Smooth muscle cell (in vitro differentiated cells): ENCODE measurements at regions not wholly inside any gene's neighbourhood (a gene's known extent, or its start where the extent isn't known, plus 50 kb on each side); places are given as distances from the start of the nearest gene placed in this dataset.

Source experiments
- DNase-seq: peaks from one replicate; lab custom pipeline; 2025; ENCODE audit not compliant: unreplicated experiment; lab: John Stamatoyannopoulos, UW
- H2AFZ ChIP-seq: fragments of 200-600 bp; sonication (generic); 2 replicates; pipeline ENCODE4 v1.6.0; 2016; ENCODE audit warnings: antibody characterized with exemption, low read depth, mild to moderate bottlenecking
- H3F3A ChIP-seq: fragments of 200-600 bp; sonication (generic); 2 replicates; pipeline ENCODE4 v1.6.0; 2017; ENCODE audit warnings: antibody characterized with exemption, low read depth
- H3K27ac ChIP-seq: fragments of 200-600 bp; sonication (generic); 2 replicates; pipeline ENCODE4 v1.5.1; 2016; ENCODE audit warnings: low read depth, mild to moderate bottlenecking
- H3K27me3 ChIP-seq: fragments of 200-600 bp; sonication (generic); 2 replicates; pipeline ENCODE4 v1.6.1; 2016; ENCODE audit warnings: low read depth, mild to moderate bottlenecking
- H3K36me3 ChIP-seq: fragments of 200-600 bp; sonication (generic); 2 replicates; pipeline ENCODE4 v1.5.1; 2016; ENCODE audit warnings: low read depth
- H3K4me1 ChIP-seq: fragments of 200-600 bp; sonication (generic); 2 replicates; pipeline ENCODE4 v1.5.1; 2016; ENCODE audit warnings: low read depth
- H3K4me2 ChIP-seq: fragments of 200-600 bp; sonication (generic); 2 replicates; pipeline ENCODE4 v1.6.0; 2016; ENCODE audit warnings: mild to moderate bottlenecking
- H3K4me3 ChIP-seq: fragments of 200-600 bp; sonication (generic); 2 replicates; pipeline ENCODE4 v1.5.1; 2016; ENCODE audit warnings: mild to moderate bottlenecking
- H3K79me2 ChIP-seq: fragments of 200-600 bp; sonication (generic); 2 replicates; pipeline ENCODE4 v1.6.0; 2016; ENCODE audit warnings: low read depth, mild to moderate bottlenecking
- H3K9ac ChIP-seq: fragments of 200-600 bp; sonication (generic); 2 replicates; pipeline ENCODE4 v1.6.0; 2016; ENCODE audit warnings: low read depth
- H3K9me3 ChIP-seq: fragments of 200-600 bp; sonication (generic); replicated peaks from 2 replicates; pipeline ENCODE4 v1.5.1; 2016; ENCODE audit warnings: low read depth
- H4K20me1 ChIP-seq: fragments of 200-600 bp; sonication (generic); 2 replicates; pipeline ENCODE4 v1.6.0; 2016; ENCODE audit warnings: low read depth
- WGBS: methylation state at CpG from one replicate; pipeline ENCODE4 v1.1.7; 2016; ENCODE audit warnings: low lambda C conversion rate; 5-methylcytosine and 5-hydroxymethylcytosine counted together
- TF ChIP-seq, protein P1 (sequence below): fragments of 200-600 bp; sonication (generic); IDR thresholded peaks from 2 replicates; pipeline ENCODE4 v1.5.1; 2017; ENCODE audit warnings: borderline replicate concordance, mild to moderate bottlenecking, antibody characterized with exemption; ENCODE audit not compliant: insufficient read depth, poor library complexity, severe bottlenecking

DNA sequence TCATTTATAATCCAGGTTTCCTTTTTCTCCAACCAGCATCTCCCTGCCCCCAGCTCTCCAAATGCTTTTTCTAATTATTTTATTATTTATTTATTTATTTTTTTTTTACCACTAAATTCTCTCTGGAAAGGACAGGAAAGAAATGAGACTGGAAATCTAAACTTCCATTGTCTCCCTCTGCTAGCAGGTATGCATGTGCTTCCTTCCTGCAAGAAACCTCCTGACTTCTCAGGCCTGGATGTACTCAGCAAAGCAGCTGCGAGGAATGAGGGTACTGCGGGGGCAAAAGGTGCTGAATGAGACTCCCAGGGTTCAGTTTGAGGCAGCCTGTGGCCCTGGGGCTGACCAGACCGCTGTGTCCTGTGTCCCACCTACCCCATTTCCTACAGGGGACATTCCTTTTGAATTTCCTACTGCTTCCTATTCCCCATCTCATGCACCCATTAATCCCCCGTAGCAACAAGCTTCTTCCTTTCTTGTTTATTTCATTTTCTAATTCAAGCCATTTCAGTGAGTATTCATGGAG, 324.6 kb upstream of the IGFBP3 start:
- Histone ChIP-seq H3K9ac (no peak overlapping the region), H3K4me2 (no peak overlapping the region), H3K27ac (no peak overlapping the region), H3K9me3 (no peaks in the 10 kb centered on the region), H4K20me1 (no peaks in the 10 kb centered on the region), H3F3A (no peaks in the 10 kb centered on the region), H3K36me3 (no peaks in the 10 kb centered on the region), H3K4me3 (no peak overlapping the region), H3K79me2 (no peaks in the 10 kb centered on the region), H3K4me1 (no peaks in the 10 kb centered on the region), H3K27me3 (no peaks in the 10 kb centered on the region), H2AFZ (no peak overlapping the region)
- WGBS, result 83% methylated on average over 4 of the region's 4 CpGs
- TF ChIP-seq, protein P1, sequence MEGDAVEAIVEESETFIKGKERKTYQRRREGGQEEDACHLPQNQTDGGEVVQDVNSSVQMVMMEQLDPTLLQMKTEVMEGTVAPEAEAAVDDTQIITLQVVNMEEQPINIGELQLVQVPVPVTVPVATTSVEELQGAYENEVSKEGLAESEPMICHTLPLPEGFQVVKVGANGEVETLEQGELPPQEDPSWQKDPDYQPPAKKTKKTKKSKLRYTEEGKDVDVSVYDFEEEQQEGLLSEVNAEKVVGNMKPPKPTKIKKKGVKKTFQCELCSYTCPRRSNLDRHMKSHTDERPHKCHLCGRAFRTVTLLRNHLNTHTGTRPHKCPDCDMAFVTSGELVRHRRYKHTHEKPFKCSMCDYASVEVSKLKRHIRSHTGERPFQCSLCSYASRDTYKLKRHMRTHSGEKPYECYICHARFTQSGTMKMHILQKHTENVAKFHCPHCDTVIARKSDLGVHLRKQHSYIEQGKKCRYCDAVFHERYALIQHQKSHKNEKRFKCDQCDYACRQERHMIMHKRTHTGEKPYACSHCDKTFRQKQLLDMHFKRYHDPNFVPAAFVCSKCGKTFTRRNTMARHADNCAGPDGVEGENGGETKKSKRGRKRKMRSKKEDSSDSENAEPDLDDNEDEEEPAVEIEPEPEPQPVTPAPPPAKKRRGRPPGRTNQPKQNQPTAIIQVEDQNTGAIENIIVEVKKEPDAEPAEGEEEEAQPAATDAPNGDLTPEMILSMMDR, result no peak
- no peak for DNase-seq

DNA sequence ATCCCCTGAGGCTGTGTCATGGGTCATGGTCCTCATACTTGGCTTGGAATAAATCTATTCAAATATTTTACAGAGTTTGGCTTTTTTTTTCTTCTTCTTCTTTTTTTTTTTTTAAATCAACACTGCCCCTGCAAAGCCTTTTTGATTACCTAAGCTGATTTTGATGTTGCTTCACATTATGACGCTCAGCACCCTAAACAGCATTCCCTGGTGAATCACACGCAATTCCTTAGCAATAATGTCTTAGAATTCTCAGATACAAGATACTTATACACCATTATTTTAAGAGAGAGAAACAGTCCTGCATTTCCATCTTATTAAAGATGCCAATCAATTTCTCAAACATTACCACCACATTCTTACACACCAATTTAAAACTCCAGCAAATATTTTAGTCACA, 323.7 kb upstream of the IGFBP3 start:
- no peak overlapping the region for H3K27ac ChIP-seq
- H3K4me3 ChIP-seq, result no peak overlapping the region
- 76% methylated on average over 2 of the region's 2 CpGs for WGBS
- TF ChIP-seq, protein P1, result no peak
- H3K4me1 ChIP-seq, result no peaks in the 10 kb centered on the region
- DNase-seq, result no peak
- no peaks in the 10 kb centered on the region for H3K79me2 ChIP-seq
- no peaks in the 10 kb centered on the region for H3K9me3 ChIP-seq
- no peak overlapping the region for H2AFZ ChIP-seq
- H3K27me3 ChIP-seq, result no peaks in the 10 kb centered on the region
- H3K9ac ChIP-seq, result no peak overlapping the region
- H3F3A ChIP-seq, result no peaks in the 10 kb centered on the region
- no peak overlapping the region for H3K4me2 ChIP-seq
- no peaks in the 10 kb centered on the region for H3K36me3 ChIP-seq
- no peaks in the 10 kb centered on the region for H4K20me1 ChIP-seq

DNA sequence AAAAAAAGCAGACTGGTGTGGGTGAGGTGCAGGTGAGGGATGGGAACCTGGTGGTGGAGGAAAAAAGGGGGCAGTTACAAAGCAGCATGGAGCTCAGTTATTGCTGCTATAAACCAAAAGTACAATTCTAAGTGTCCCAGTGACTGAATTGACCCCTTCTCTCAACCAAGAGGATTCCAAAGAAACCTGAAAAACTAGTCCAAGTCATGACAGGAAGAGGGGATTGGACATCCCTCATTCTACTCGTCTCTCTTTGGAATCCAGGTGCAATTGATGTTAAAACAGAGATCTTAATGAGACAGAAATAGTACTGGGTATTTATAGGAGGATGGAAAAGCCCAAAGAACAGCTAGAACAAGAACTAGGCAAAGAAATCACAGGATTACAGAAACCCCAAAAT, 322.3 kb upstream of the IGFBP3 start:
- H3F3A ChIP-seq, result no peaks in the 10 kb centered on the region
- H3K9me3 ChIP-seq, result no peaks in the 10 kb centered on the region
- H3K4me3 ChIP-seq, result no peak overlapping the region
- no peaks in the 10 kb centered on the region for H3K79me2 ChIP-seq
- H3K9ac ChIP-seq, result no peak overlapping the region
- H3K4me2 ChIP-seq, result no peak overlapping the region
- TF ChIP-seq, protein P1, result no peak
- WGBS, result 60% methylated on average over 1 of the region's 1 CpG
- H3K4me1 ChIP-seq, result no peaks in the 10 kb centered on the region
- DNase-seq, result no peak
- H3K36me3 ChIP-seq, result no peaks in the 10 kb centered on the region
- H3K27me3 ChIP-seq, result no peaks in the 10 kb centered on the region
- no peaks in the 10 kb centered on the region for H4K20me1 ChIP-seq
- H3K27ac ChIP-seq, result no peak overlapping the region
- no peak overlapping the region for H2AFZ ChIP-seq

DNA sequence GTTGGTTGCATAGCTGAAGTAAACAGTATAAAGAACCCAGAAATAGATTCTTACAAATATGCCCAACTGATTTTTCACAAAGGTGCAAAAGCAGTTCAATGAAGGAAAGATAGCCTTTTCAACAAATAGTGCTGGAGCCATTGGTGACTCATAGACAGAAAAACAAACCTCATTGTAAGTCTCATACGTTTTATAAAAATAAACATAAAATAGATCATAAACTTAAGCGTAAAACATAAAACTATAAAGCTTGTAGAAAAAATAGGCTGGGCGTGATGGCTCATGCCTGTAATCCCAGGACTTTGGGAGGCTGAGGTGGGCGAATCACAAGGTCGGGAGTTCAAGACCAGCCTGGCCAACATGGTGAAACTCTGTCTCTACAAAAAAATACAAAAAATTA, 318.8 kb upstream of the IGFBP3 start:
- no peak overlapping the region for H2AFZ ChIP-seq
- no peaks in the 10 kb centered on the region for H3K79me2 ChIP-seq
- no peak overlapping the region for H3K4me2 ChIP-seq
- 87% methylated on average over 5 of the region's 5 CpGs for WGBS
- no peaks in the 10 kb centered on the region for H3K9me3 ChIP-seq
- H4K20me1 ChIP-seq, result no peaks in the 10 kb centered on the region
- no peaks in the 10 kb centered on the region for H3K4me1 ChIP-seq
- H3K27ac ChIP-seq, result no peak overlapping the region
- H3K4me3 ChIP-seq, result no peak overlapping the region
- TF ChIP-seq, protein P1, result no peak
- no peaks in the 10 kb centered on the region for H3K27me3 ChIP-seq
- no peaks in the 10 kb centered on the region for H3F3A ChIP-seq
- no peaks in the 10 kb centered on the region for H3K36me3 ChIP-seq
- no peak overlapping the region for H3K9ac ChIP-seq
- no peak for DNase-seq
